HUDEP-2 (cell line): ENCODE measurements at regions not wholly inside any gene's neighbourhood (a gene's known extent, or its start where the extent isn't known, plus 50 kb on each side); places are given as distances from the start of the nearest gene placed in this dataset.
"Not testable (repeated sequence)": the region's sequence is repeated elsewhere in the genome, so short reads cannot be mapped to it uniquely, and the experiment has no call there.

ENCODE experiments used
- DNase-seq, 76 experiments: peaks; one replicate each; lab custom pipeline; 2025; ENCODE audit not compliant: unreplicated experiment in 76 of 76; lab: John Stamatoyannopoulos, UW

GRCh38 chr6:145073811-145074210, 661.5 kb downstream of the EPM2A start:
- DNase-seq: no peak

GRCh38 chr6:145074805-145075204, 660.5 kb downstream of the EPM2A start:
- DNase-seq: no peak

DNA sequence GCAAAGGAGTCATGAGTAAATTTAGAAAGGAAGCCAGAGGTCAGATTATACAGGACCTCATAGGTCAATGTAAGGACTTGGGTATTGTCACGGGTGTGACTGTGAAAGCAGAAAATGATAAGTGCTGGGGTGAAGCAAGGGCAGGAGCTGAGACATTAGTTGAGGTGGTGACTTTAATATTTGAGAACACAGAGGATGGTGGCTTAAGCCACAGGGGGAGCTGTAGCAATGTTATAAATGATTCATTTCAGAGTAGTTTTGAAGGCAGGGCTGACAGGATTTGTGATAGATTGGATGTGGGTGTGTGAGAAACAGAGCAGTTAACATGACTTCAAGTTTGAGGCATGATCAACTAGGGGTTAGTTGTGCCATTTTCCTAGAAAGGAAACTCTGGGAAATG, 659.9 kb downstream of the EPM2A start:
- no peak for DNase-seq

DNA sequence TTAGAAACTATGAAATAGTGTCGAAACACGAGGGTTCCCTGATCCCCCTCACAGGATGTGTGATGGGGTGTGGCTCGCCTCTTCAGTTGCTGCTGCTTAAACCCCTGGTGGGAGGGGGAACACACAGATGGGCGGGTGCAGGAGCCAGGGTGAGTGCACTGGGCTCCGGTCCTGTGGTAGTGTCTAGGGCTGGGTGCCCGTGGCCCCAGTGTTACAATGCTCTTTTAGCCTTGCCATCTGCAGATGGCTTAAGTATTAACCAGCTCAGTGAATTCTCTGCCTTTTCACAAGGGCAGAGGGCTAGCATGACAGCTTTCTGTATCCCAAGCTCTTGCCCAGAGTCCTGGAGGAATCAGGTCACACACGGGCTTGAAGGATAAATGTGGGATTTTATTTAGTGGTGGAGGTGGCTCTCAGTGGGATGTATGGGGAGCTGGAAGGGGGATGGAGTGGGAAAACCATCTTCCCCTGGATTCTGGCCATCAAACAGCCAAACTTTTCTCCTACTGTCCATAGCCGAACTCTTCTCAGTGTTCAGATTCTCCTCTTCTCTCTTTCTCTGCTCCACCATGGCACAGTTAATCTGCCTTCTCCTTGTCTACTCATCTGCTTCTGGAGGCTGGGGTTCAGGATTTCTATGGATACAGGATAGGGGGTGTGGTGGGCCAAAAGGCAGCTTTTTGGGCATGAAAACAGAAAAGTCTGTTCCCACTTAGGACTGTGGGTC, 659.0 kb downstream of the EPM2A start:
- no peak for DNase-seq

- no peak for DNase-seq
Observed at GRCh38 chr6:145077382-145077781, 657.9 kb downstream of the EPM2A start.

GRCh38 chr6:145080651-145081050, 654.7 kb downstream of the EPM2A start:
- DNase-seq: no peak

DNA sequence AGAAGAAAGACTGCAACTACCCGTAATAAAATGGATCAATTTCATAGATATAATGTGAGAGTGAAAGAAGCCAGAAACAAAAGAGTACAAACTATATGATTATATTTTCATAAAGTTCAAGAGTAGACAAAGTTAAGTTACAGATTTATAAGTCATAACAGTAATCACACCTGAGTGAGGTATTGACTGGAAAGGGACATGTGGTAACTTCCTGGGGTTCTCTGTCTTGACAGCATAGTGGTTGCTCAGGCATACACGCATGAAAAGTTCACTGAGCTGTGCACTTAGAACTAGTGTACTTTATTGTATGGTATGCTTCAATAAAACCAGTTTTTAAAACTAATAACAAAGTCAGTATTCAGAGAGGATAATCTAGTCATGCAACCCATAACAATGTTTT, 653.6 kb downstream of the EPM2A start:
- no peak for DNase-seq

- DNase-seq: no peak
Observed at GRCh38 chr6:145082359-145082758, 653.0 kb downstream of the EPM2A start.

GRCh38 chr6:145086197-145086596, 649.1 kb downstream of the EPM2A start:
- DNase-seq: no peak

- no peak for DNase-seq
Observed at GRCh38 chr6:145087034-145087433, 648.3 kb downstream of the EPM2A start.

DNA sequence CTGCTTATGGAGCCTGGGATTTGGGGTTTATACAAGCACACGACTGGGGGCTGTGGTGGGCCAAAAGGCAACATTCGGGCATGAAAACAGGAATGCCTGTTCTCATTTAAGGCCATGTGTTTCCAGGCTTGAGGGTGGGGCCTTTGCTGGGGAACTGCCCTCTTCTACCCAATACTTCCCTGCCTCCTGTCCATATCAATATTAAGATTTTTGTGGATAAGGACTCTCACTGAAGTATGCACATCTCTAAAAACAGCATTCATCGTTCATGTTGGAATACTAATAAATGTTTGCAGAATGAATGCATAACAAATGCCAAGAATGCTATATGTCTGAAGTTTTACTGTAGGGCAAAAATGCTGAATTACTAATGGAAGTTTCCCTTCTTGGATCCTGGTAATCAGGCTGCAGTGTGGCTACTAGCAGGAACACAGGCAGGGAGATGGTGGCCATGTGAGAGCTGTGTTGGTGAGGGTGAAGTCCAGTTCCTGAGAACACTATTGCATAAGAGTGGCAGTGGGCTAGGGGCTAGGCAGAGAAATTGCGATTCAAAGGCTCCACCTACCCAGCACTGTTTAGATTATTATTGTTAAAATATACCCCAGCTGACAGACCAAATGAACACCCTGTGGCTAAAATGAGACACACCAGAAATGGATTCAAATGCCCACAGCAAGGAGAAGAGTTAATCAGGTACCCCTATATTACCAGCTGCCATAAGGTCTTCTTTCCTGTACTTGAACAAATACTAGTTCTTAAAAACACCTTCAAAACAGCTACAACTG, 644.3 kb downstream of the EPM2A start:
- DNase-seq: no peak

DNA sequence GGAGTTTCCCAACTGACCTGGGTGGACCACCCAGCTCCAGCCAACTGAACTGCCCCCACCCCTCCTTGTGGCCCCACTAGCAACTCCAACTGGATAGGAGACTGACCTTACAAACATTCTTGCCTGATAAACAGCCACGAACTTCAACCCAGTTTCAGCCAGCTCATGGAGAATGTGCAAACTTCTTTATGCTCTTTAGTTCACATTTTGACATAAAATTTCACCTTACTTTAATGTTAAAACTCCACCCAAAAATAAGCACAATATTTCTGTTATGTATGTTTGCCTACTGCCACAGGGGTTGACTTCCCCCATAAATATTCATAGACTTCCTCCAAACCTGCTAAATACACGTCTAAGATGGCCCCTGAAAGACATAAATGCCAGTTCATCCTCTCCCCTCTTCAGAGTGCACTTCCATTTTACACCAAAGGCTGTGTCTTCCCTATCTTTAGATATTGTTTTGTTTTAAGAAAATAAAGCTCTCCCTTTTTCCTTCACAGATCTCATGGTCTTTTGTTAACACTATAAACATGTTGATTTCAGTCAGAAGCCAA, 643.7 kb downstream of the EPM2A start:
- DNase-seq: no peak

DNA sequence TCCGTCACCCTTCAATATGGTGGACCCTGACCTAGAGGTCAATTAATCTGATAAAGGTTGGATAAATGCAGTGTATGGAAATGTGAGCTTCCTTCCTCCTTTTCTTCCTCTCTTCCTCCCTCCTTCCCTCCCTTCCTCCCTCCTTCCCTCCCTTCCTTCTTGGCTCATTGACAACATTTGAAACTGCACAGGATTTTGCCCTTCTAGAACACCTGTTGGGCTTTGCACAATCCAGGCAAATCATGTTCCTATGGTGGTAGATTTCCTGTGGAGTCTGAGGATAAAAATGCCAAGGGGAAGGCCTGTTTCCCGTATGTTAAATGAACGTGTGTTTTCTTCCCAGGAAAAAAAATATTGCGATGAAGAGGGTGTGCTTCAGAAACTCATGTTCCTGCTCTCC, 642.8 kb downstream of the EPM2A start:
- no peak for DNase-seq

GRCh38 chr6:145093226-145093625, 642.1 kb downstream of the EPM2A start:
- DNase-seq: no peak

DNA sequence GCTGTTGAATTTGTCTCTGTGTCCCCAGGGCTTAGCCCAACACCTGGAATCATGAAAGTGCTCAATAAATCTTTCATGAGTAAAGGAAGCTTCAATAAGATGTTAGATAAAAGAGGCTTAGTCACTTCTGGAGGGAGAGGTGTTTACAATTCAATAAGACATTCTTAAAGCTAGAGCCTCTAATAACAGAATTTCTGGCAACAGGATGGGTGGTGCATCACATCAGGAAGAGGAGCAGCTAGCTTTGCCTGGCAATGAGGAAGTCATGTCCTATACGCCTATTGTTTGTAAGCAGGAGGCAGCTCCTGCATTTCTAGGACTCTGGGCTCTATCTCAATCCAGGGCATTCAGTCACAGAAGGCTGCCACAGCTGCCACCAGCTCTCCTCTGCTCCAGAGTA, 638.5 kb downstream of the EPM2A start:
- no peak for DNase-seq

DNA sequence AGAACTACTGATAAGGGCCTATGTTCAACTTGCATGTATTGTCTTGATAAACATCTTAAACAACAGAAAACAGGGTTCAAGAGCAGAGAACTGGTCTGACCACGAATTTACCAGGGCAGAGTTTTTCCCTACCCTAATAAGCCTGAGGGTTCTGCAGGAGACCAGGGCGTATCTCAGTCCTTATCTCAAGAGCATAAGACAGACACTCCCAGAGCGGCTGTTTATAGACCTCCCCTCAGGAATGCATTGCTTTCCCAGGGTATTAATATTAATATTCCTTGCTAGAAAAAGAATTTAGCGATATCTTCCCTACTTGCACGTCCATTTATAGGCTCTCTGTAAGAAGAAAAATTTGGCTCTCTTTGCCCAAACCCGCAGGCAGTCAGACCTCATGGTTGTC, 637.2 kb downstream of the EPM2A start:
- not testable (repeated sequence) for DNase-seq

DNA sequence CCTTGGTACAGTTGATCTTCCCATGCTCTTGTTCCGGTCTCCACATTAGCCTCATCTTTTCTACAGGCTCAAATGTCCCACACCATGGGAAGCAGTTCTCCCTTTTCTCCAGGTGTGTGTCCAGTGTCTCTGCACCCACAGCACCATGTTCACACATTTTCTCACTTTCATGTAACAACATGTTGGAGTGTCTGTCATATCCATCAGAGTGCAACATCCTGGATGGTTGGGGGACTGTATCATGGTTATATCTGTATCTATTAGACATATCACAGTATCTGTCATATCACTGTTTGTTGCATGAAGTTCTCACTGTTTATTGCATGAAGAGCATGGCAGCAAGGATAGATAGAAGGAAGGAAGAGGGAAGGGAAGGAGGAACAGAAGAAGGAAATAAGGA, 635.6 kb downstream of the EPM2A start:
- DNase-seq: no peak

GRCh38 chr6:145110109-145110508, 625.2 kb downstream of the EPM2A start:
- DNase-seq: no peak

- not testable (repeated sequence) for DNase-seq
Observed at GRCh38 chr6:145111407-145111806, 623.9 kb downstream of the EPM2A start.

- DNase-seq: no peak
Observed at GRCh38 chr6:145112711-145113148, 622.6 kb downstream of the EPM2A start.

- DNase-seq: no peak
Observed at GRCh38 chr6:145115638-145116037, 619.7 kb downstream of the EPM2A start.
